ENCODE measurements at regions not wholly inside any gene's neighbourhood (a gene's known extent, or its start where the extent isn't known, plus 50 kb on each side); places are given as distances from the start of the nearest gene placed in this dataset.

- Histone ChIP-seq H3K36me3 (ENCODE audit: insufficient read depth, low read length) (no peaks in the 10 kb centered on the region), H4K20me1 (ENCODE audit: insufficient read depth, low read length, poor library complexity, severe bottlenecking) (no peaks in the 10 kb centered on the region), H3K27me3 (ENCODE audit: insufficient read depth, low read length, poor library complexity, severe bottlenecking) (no peaks in the 10 kb centered on the region), H3K4me1 (ENCODE audit: insufficient read depth, low read length, poor library complexity, severe bottlenecking) (no peaks in the 10 kb centered on the region), H3F3A (ENCODE audit: low read depth) (no peaks in the 10 kb centered on the region), H3K4me3 (ENCODE audit: low read length, poor library complexity, severe bottlenecking) (no peak overlapping the region), H3K4me2 (ENCODE audit: low read depth, low read length, poor library complexity, severe bottlenecking) (no peak overlapping the region), H3K79me2 (ENCODE audit: insufficient read depth, low read length) (no peaks in the 10 kb centered on the region), H3K9me2 (replicated peaks; ENCODE audit: low read depth, low read length) (no peaks in the 10 kb centered on the region), H3K9me3 (ENCODE audit: insufficient read depth, low read depth, low read length) (no peaks in the 10 kb centered on the region), H3K9ac (ENCODE audit: low read depth, low read length, poor library complexity, severe bottlenecking) (no peak overlapping the region), H2AFZ (ENCODE audit: low read length) (no peak overlapping the region)
- no peak for TF ChIP-seq EZH2phosphoT487 (IDR thresholded peaks at IDR 0.05; ENCODE audit: borderline replicate concordance)
- TF ChIP-seq CTCF (conservative IDR thresholded peaks at IDR 0.05; ENCODE audit: low read length), result 0 out of 2 replicates have a peak, but pooled peaks have one; percentile 11
Measured at GRCh38 chr3:5729852-5730251, 542.3 kb downstream of the EDEM1 start.

- Histone ChIP-seq H2AFZ (ENCODE audit: low read length) (no peak overlapping the region), H3K4me2 (ENCODE audit: low read depth, low read length, poor library complexity, severe bottlenecking) (no peak overlapping the region), H3F3A (ENCODE audit: low read depth) (no peaks in the 10 kb centered on the region), H3K79me2 (ENCODE audit: insufficient read depth, low read length) (no peaks in the 10 kb centered on the region), H3K9me2 (replicated peaks; ENCODE audit: low read depth, low read length) (no peaks in the 10 kb centered on the region), H3K4me1 (ENCODE audit: insufficient read depth, low read length, poor library complexity, severe bottlenecking) (no peaks in the 10 kb centered on the region), H3K27me3 (ENCODE audit: insufficient read depth, low read length, poor library complexity, severe bottlenecking) (no peaks in the 10 kb centered on the region), H3K4me3 (ENCODE audit: low read length, poor library complexity, severe bottlenecking) (no peak overlapping the region), H4K20me1 (ENCODE audit: insufficient read depth, low read length, poor library complexity, severe bottlenecking) (no peaks in the 10 kb centered on the region), H3K9me3 (ENCODE audit: insufficient read depth, low read depth, low read length) (no peaks in the 10 kb centered on the region), H3K36me3 (ENCODE audit: insufficient read depth, low read length) (no peaks in the 10 kb centered on the region), H3K9ac (ENCODE audit: low read depth, low read length, poor library complexity, severe bottlenecking) (no peak overlapping the region)
- TF ChIP-seq EZH2phosphoT487 (IDR thresholded peaks at IDR 0.05; ENCODE audit: borderline replicate concordance) (no peak), CTCF (conservative IDR thresholded peaks at IDR 0.05; ENCODE audit: low read length) (peak; percentile 72)
Measured at GRCh38 chr3:5731100-5731499, 543.6 kb downstream of the EDEM1 start.

- TF ChIP-seq CTCF (conservative IDR thresholded peaks at IDR 0.05; ENCODE audit: low read length), result no peak
- TF ChIP-seq EZH2phosphoT487 (IDR thresholded peaks at IDR 0.05; ENCODE audit: borderline replicate concordance), result no peak
- H3K9me2 ChIP-seq (replicated peaks; ENCODE audit: low read depth, low read length), result no peaks in the 10 kb centered on the region
- H4K20me1 ChIP-seq (ENCODE audit: insufficient read depth, low read length, poor library complexity, severe bottlenecking), result no peaks in the 10 kb centered on the region
- H2AFZ ChIP-seq (ENCODE audit: low read length), result no peak overlapping the region
- H3K4me1 ChIP-seq (ENCODE audit: insufficient read depth, low read length, poor library complexity, severe bottlenecking), result no peaks in the 10 kb centered on the region
- no peak overlapping the region for H3K4me2 ChIP-seq (ENCODE audit: low read depth, low read length, poor library complexity, severe bottlenecking)
- no peaks in the 10 kb centered on the region for H3K9me3 ChIP-seq (ENCODE audit: insufficient read depth, low read depth, low read length)
- H3K36me3 ChIP-seq (ENCODE audit: insufficient read depth, low read length), result no peaks in the 10 kb centered on the region
- H3K9ac ChIP-seq (ENCODE audit: low read depth, low read length, poor library complexity, severe bottlenecking), result no peak overlapping the region
- H3F3A ChIP-seq (ENCODE audit: low read depth), result no peaks in the 10 kb centered on the region
- H3K4me3 ChIP-seq (ENCODE audit: low read length, poor library complexity, severe bottlenecking), result no peak overlapping the region
- H3K27me3 ChIP-seq (ENCODE audit: insufficient read depth, low read length, poor library complexity, severe bottlenecking), result no peaks in the 10 kb centered on the region
- H3K79me2 ChIP-seq (ENCODE audit: insufficient read depth, low read length), result no peaks in the 10 kb centered on the region
Measured at GRCh38 chr3:5732081-5732480, 544.6 kb downstream of the EDEM1 start.

All from Loucy (cell line).